Coronary artery (tissue), 2 donors: ENCODE measurements at regions not wholly inside any gene's neighbourhood (a gene's known extent, or its start where the extent isn't known, plus 50 kb on each side); places are given as distances from the start of the nearest gene placed in this dataset.

Source experiments
- DNase-seq: peaks from one replicate; pipeline ENCODE4 v3.0.0-alpha.2; 2017; ENCODE audit warnings: low spot score
- H3K27ac ChIP-seq, 2 donors: fragments of 200-600 bp; sonication (generic); one replicate each; pipeline ENCODE4 v1.5.1; 2016 to 2019
- H3K4me3 ChIP-seq: fragments of 200-600 bp; sonication (generic); 2 replicates; pipeline ENCODE4 v1.5.1; 2016; ENCODE audit warnings: mild to moderate bottlenecking, moderate library complexity
- TF ChIP-seq, protein P1 (sequence below): fragments of 200-600 bp; sonication (generic); IDR thresholded peaks from one replicate; pipeline ENCODE4 v1.5.1; 2019; ENCODE audit warnings: antibody characterized with exemption

DNA sequence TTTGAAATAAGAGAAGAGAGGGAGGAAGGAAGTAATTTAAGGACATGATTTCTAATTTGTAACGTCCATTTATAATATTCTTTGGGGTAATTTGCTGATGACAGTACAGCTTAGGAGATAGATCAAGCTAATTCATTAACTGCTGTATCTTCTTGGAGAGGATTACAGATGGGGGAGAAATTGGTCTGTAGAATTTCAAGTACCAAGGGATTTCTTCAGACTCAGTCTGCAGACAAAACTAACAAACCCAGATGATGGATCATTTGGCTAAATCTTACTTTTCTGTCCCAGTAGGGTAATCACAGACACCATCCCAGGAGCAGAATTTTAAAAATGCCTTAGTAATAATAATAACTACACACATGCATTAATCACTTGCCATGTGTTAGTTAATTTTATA is 711.8 kb downstream of the KCNJ2 start:
- no peak overlapping the region for H3K27ac ChIP-seq
- no peak overlapping the region for H3K4me3 ChIP-seq
- no peak for DNase-seq
- TF ChIP-seq, protein P1, sequence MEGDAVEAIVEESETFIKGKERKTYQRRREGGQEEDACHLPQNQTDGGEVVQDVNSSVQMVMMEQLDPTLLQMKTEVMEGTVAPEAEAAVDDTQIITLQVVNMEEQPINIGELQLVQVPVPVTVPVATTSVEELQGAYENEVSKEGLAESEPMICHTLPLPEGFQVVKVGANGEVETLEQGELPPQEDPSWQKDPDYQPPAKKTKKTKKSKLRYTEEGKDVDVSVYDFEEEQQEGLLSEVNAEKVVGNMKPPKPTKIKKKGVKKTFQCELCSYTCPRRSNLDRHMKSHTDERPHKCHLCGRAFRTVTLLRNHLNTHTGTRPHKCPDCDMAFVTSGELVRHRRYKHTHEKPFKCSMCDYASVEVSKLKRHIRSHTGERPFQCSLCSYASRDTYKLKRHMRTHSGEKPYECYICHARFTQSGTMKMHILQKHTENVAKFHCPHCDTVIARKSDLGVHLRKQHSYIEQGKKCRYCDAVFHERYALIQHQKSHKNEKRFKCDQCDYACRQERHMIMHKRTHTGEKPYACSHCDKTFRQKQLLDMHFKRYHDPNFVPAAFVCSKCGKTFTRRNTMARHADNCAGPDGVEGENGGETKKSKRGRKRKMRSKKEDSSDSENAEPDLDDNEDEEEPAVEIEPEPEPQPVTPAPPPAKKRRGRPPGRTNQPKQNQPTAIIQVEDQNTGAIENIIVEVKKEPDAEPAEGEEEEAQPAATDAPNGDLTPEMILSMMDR, result no peak

- H3K4me3 ChIP-seq, result no peak overlapping the region
- DNase-seq, result no peak
- TF ChIP-seq, protein P1, result no peak
These were observed 713.2 kb downstream of the KCNJ2 start for GRCh38 chr17:70882504-70882903.

DNA sequence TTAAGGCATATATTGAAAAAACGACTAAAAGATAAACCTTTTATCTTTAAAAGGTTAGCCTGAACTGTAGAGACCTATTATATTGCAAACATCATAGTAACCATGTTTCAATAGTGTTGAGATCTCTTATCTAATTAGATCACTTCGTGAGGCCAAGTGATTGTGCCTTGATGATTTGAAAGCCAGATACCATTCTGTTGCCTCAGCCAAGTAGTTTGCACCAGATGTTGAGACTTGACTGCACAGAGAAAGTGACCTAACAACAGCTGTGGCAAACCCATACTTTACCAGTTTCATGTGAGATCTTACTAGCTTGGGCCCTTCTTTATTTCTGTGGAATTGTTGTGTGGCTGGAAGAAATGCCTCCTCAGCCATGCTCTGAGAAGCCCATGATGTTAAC is 717.3 kb downstream of the KCNJ2 start:
- TF ChIP-seq, protein P1, result no peak
- DNase-seq, result no peak
- Histone ChIP-seq H3K27ac (no peak overlapping the region), H3K4me3 (no peak overlapping the region)

More at GRCh38 chr17:70882504-70882903, 713.2 kb downstream of the KCNJ2 start:
- H3K27ac ChIP-seq, result no peak overlapping the region

DNA sequence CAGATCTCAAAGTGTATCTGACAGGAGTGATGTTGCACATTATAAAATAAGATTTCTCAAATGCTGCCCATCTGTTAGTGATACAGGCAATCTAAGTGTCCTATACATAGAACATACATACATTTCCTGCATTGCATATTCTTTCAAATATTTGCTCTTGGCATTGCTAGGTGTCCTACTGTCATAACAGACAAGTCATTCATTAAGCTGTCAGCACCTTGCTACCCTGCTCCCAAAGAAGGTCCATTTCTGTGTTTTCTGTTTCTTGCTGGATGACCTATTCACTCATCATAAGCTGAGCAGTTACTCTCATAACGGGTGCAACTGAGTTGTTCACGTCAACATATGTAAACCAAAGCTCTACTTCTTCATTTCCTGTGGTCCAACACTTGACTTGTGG is 719.0 kb downstream of the KCNJ2 start:
- no peak overlapping the region for H3K27ac ChIP-seq
- TF ChIP-seq, protein P1, result no peak
- H3K4me3 ChIP-seq, result no peak overlapping the region
- DNase-seq, result no peak

- Histone ChIP-seq H3K4me3 (no peak overlapping the region), H3K27ac (no peak overlapping the region)
- no peak for DNase-seq
- TF ChIP-seq, protein P1, result no peak
These were observed 722.0 kb downstream of the KCNJ2 start for GRCh38 chr17:70891306-70891705.

GRCh38 chr17:70892527-70892926 is 723.2 kb downstream of the KCNJ2 start:
- Histone ChIP-seq H3K27ac (no peak overlapping the region), H3K4me3 (no peak overlapping the region)
- TF ChIP-seq, protein P1, result no peak
- DNase-seq, result no peak

- TF ChIP-seq, protein P1, result no peak
- Histone ChIP-seq H3K27ac (no peak overlapping the region), H3K4me3 (no peak overlapping the region)
- DNase-seq, result no peak
These were observed 727.5 kb downstream of the KCNJ2 start for GRCh38 chr17:70896843-70897242.
